Hematopoietic multipotent progenitor cell treated with erythropoietin and hydrocortisone succinate and interleukin-3 and kit ligand, for 6 days (in vitro differentiated cells): ENCODE measurements at regions not wholly inside any gene's neighbourhood (a gene's known extent, or its start where the extent isn't known, plus 50 kb on each side); places are given as distances from the start of the nearest gene placed in this dataset.
"Not testable (repeated sequence)": the region's sequence is repeated elsewhere in the genome, so short reads cannot be mapped to it uniquely, and the experiment has no call there.

Source experiments
- DNase-seq: peaks from one replicate; pipeline ENCODE4 v3.0.0-alpha.2; 2015

- DNase-seq, result peak; percentile 29
These were observed 397.6 kb downstream of the GBE1 start for GRCh38 chr3:81363816-81364215.

GRCh38 chr3:81354119-81354518 is 407.3 kb downstream of the GBE1 start:
- no peak for DNase-seq

GRCh38 chr3:81352867-81353266 is 408.6 kb downstream of the GBE1 start:
- peak; percentile 53 for DNase-seq

GRCh38 chr3:81349816-81350340 is 411.6 kb downstream of the GBE1 start:
- no peak for DNase-seq

- DNase-seq, result peak; percentile 55
These were observed 422.2 kb downstream of the GBE1 start for GRCh38 chr3:81339040-81339845.

GRCh38 chr3:81336470-81336869 is 425.0 kb downstream of the GBE1 start:
- no peak for DNase-seq

GRCh38 chr3:81329835-81330234 is 431.6 kb downstream of the GBE1 start:
- not testable (repeated sequence) for DNase-seq

- no peak for DNase-seq
These were observed 435.2 kb downstream of the GBE1 start for GRCh38 chr3:81326245-81326644.

- DNase-seq, result no peak
These were observed 440.6 kb downstream of the GBE1 start for GRCh38 chr3:81320862-81321261.

- DNase-seq, result no peak
These were observed 446.4 kb downstream of the GBE1 start for GRCh38 chr3:81315030-81315429.

GRCh38 chr3:81311321-81311720 is 450.1 kb downstream of the GBE1 start:
- DNase-seq, result no peak

- no peak for DNase-seq
These were observed 453.1 kb downstream of the GBE1 start for GRCh38 chr3:81308306-81308705.

- no peak for DNase-seq
These were observed 454.2 kb downstream of the GBE1 start for GRCh38 chr3:81307221-81307620.

GRCh38 chr3:81303321-81303720 is 458.1 kb downstream of the GBE1 start:
- no peak for DNase-seq

- DNase-seq, result peak; percentile 73
These were observed 459.4 kb downstream of the GBE1 start for GRCh38 chr3:81302045-81302444.

GRCh38 chr3:81301230-81301629 is 460.2 kb downstream of the GBE1 start:
- no peak for DNase-seq

- no peak for DNase-seq
These were observed 461.0 kb downstream of the GBE1 start for GRCh38 chr3:81300324-81300927.

GRCh38 chr3:81299481-81299880 is 462.0 kb downstream of the GBE1 start:
- no peak for DNase-seq

- no peak for DNase-seq
These were observed 465.4 kb downstream of the GBE1 start for GRCh38 chr3:81295906-81296577.

GRCh38 chr3:81293156-81293555 is 468.3 kb downstream of the GBE1 start:
- DNase-seq, result no peak

GRCh38 chr3:81291586-81291985 is 469.9 kb downstream of the GBE1 start:
- DNase-seq, result no peak

- DNase-seq, result no peak
These were observed 471.8 kb downstream of the GBE1 start for GRCh38 chr3:81289676-81290075.

- no peak for DNase-seq
These were observed 481.7 kb downstream of the GBE1 start for GRCh38 chr3:81279481-81280379.
